GM18867 (cell line): ENCODE measurements at regions not wholly inside any gene's neighbourhood (a gene's known extent, or its start where the extent isn't known, plus 50 kb on each side); places are given as distances from the start of the nearest gene placed in this dataset.

Source experiments
- ATAC-seq: cut with Tn5 transposase; IDR thresholded peaks from one replicate; pipeline ENCODE4 v1.9.1; 2021; ENCODE audit warnings: mild to moderate bottlenecking, moderate library complexity; ENCODE audit not compliant: unreplicated experiment

- no peak for ATAC-seq
These were observed 555.4 kb downstream of the SH2D4B start for GRCh38 chr10:81093056-81093455.

DNA sequence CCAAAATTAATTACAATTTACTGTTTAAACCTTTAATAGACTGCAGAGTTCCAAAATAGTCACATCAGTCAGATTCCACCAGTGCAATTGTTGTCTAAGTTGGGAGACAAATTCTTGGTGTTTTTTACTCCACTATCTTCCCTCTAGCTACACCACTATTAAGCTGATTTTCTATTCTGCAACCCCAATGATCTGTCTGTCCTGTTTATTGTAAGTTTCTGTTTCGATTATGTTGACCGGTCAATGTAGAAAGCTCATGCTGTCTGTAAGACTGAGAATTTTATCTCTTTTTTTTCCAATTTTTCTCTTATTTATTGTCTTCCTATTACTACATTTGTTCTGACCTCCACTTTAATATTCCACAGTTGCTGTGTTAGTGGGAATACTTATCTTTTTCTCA, 557.5 kb downstream of the SH2D4B start:
- ATAC-seq: peak; percentile 57

DNA sequence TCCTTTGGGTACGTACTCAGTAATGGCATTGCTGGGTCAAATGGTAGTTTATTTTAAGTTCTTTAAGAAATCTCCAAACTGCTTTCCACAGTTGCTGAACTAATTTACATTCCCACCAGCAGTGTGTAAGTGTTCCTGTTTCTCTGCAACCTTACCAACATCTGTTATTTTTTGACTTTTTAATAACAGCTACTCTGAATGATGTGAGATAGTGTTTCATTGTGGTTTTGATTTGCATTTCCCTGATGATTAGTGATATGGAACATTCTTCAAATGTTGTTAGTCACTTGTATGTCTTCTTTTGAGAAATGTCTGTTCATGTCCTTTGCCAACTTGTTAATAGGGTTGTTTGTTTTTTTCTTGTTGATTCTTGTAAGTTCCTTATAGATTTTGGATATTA, 558.9 kb downstream of the SH2D4B start:
- peak; percentile 76 for ATAC-seq

GRCh38 chr10:81101062-81101461, 563.4 kb downstream of the SH2D4B start:
- ATAC-seq: no peak

GRCh38 chr10:81104494-81104893, 566.8 kb downstream of the SH2D4B start:
- ATAC-seq: no peak

GRCh38 chr10:81108516-81109199, 571.0 kb downstream of the SH2D4B start:
- peak; percentile 85 for ATAC-seq

GRCh38 chr10:81109200-81109752, 571.6 kb downstream of the SH2D4B start:
- ATAC-seq: no peak

DNA sequence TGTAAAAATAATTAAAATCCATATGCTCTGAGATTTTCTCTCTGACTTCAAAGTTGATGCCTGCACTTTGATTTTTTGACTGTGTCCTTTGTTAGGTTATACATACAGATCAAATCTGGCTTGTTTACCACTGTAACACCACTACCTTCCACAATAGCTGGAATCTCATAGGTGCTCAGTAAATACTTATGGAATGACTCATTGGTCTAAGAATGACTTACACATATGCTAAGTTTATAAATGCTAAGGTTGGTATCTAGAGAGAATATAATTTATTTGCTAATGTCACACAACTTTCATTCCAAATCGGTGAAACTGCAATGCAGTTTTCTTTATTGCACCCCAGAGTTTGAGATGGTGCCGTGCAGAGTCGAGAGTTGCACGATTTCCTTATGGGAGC, 578.5 kb downstream of the SH2D4B start:
- ATAC-seq: no peak

GRCh38 chr10:81116990-81117389, 579.3 kb downstream of the SH2D4B start:
- ATAC-seq: no peak

- no peak for ATAC-seq
These were observed 590.2 kb downstream of the SH2D4B start for GRCh38 chr10:81127931-81128330.

- ATAC-seq: peak; percentile 60
These were observed 592.3 kb downstream of the SH2D4B start for GRCh38 chr10:81130014-81130413.

DNA sequence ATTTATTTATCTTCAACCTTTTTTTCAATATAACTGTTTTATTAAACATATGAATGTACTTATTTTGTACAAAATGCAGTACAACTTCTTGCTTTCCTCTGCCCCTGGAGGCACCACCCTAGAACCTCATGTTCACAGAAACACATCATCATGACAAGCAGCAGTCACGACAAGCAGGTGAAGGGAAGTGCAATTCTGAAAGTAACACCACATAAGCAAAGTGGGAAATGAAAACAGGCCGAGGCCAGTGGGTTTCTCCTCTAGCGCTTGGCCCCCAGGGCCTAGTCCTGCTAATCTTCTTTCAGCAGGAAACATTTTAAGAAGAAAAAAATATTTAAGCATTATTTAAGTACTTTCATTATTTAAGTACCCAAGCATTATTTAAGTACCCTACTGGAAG, 598.1 kb downstream of the SH2D4B start:
- peak; percentile 100 for ATAC-seq

- ATAC-seq: peak; percentile 28
These were observed 598.6 kb downstream of the SH2D4B start for GRCh38 chr10:81136261-81136660.

DNA sequence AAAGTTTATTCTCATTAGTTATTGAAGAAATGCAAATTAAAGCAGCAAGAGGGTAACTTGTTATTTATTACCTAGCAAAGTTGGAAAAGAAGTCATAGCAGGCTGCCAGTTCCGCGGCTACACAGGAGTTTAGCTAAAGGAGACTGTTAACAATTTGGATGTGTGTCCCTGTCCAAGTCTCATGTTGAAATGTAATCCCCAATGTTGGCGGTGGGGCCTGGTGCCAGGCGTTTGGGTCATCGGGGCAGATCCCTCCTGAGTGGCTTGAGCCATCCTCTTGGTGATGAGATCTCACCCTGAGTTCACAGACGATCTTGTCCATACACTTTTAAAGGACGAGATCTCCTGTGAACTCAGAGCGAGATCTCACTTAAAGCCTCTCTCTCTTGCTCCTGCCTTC, 608.3 kb downstream of the SH2D4B start:
- ATAC-seq: no peak

- ATAC-seq: no peak
These were observed 608.7 kb downstream of the SH2D4B start for GRCh38 chr10:81146436-81146835.

DNA sequence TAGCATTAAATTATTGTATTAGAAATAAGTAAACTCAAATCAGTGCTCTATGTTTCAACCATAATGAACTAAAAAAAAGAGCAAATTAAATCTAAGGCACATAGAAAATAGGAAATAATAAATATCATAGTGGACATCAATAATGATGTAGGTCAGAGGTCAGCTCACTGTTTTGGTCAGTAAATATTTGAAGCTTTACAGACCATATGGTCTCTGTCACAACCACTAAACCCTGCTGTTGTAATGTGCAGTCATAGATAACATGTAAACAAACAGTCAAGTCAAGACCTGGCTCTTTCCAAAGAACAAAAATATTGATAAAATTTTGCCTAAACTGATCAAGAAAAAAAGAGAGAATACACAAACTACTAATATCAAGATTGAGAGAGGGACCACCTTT, 615.0 kb downstream of the SH2D4B start:
- ATAC-seq: no peak

- ATAC-seq: no peak
These were observed 620.0 kb downstream of the SH2D4B start for GRCh38 chr10:81157681-81158080.

DNA sequence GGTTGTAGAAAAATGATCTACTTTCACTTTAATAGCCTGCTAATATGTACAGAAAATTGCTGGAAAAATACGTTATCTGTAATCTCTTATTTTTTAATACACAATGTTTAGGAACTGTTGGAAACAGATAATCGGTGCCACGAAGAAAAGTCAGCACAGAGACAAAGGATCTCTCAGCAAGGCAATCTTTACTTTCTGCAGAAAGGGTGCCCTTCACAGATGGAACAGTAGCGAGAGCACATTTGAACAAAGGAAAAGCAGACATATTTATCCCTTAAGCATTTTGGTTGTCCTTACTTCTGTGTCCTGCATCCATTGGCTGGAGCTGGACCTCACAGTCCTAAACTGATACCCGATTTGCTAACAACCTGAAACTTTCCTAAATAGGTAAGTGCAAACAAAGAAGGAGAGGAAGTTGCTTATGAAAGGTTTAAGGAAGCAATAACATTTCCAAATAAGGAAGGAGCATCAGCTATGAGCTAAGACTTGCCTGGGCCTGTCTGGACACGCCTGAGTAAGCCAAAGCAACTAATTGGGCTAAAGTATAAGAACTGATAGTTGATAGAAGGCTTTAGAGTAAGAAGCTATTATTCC, 640.0 kb downstream of the SH2D4B start:
- no peak for ATAC-seq

DNA sequence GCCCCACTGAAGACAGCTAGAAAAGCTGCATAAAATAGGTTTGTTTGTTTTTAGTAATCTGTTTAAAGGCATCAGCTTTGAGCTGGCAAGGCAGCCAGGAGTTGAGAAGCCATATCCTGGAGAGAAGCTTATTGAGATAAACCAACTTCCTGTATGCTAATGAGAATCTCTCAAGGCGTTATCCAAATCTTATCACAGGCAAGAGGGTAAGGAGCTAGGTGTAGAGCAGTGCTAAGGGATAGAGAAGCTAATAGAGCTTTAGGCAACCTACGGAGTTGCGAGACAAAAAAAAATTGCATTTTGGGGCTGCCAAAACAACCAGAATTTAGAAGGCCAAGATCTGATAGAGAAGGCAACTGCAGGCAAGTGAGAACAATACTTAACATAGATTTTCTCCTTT, 641.6 kb downstream of the SH2D4B start:
- ATAC-seq: no peak

- ATAC-seq: peak; percentile 96
These were observed 642.2 kb downstream of the SH2D4B start for GRCh38 chr10:81179805-81180452.

DNA sequence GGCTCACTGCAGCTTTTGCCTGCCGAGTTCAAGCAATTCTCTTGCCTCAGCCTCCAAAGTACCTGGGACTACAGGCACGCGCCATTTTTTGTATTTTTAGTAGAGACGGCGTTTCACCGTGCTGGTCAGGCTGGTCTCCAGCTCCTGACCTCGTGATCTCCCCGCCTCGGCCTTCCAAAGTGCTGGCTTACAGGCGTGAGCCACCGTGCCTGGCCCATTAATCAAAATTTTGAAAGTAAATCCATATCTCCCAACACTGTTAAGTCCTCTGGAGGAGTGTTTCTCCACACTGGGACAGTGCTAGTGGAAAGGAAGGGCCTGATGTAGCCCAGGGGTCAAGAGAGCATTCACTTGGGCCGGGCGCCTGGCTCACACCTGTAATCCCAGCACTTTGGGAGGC, 644.6 kb downstream of the SH2D4B start:
- no peak for ATAC-seq

GRCh38 chr10:81192221-81192788, 654.6 kb downstream of the SH2D4B start:
- no peak for ATAC-seq
